GM18517 (cell line): ENCODE measurements at regions not wholly inside any gene's neighbourhood (a gene's known extent, or its start where the extent isn't known, plus 50 kb on each side); places are given as distances from the start of the nearest gene placed in this dataset.
"Not testable (repeated sequence)": the region's sequence is repeated elsewhere in the genome, so short reads cannot be mapped to it uniquely, and the experiment has no call there.

ENCODE experiments used
- ATAC-seq: cut with Tn5 transposase; IDR thresholded peaks from one replicate; pipeline ENCODE4 v1.9.1; 2021; ENCODE audit warnings: mild to moderate bottlenecking, moderate library complexity; ENCODE audit not compliant: unreplicated experiment

- no peak for ATAC-seq
Measured at GRCh38 chr10:33796680-33797079, 462.2 kb upstream of the NRP1 start.

- no peak for ATAC-seq
Measured at GRCh38 chr10:33795529-33795928, 461.1 kb upstream of the NRP1 start.

- no peak for ATAC-seq
Measured at GRCh38 chr10:33794460-33794859, 460.0 kb upstream of the NRP1 start.

GRCh38 chr10:33793793-33794192 lies 459.3 kb upstream of the NRP1 start:
- no peak for ATAC-seq

GRCh38 chr10:33791272-33791660 lies 456.8 kb upstream of the NRP1 start:
- no peak for ATAC-seq

- no peak for ATAC-seq
Measured at GRCh38 chr10:33790521-33791271, 456.2 kb upstream of the NRP1 start.

- no peak for ATAC-seq
Measured at GRCh38 chr10:33783557-33783956, 449.1 kb upstream of the NRP1 start.

- ATAC-seq: no peak
Measured at GRCh38 chr10:33783078-33783477, 448.6 kb upstream of the NRP1 start.

GRCh38 chr10:33781606-33782395 lies 447.3 kb upstream of the NRP1 start:
- ATAC-seq: no peak

GRCh38 chr10:33780961-33781360 lies 446.5 kb upstream of the NRP1 start:
- ATAC-seq: no peak

- no peak for ATAC-seq
Measured at GRCh38 chr10:33777223-33777622, 442.8 kb upstream of the NRP1 start.

- no peak for ATAC-seq
Measured at GRCh38 chr10:33776419-33777070, 442.1 kb upstream of the NRP1 start.

GRCh38 chr10:33774857-33775256 lies 440.4 kb upstream of the NRP1 start:
- no peak for ATAC-seq

- no peak for ATAC-seq
Measured at GRCh38 chr10:33773886-33774480, 439.5 kb upstream of the NRP1 start.

- ATAC-seq: no peak
Measured at GRCh38 chr10:33773253-33773573, 438.7 kb upstream of the NRP1 start.

GRCh38 chr10:33772370-33773252 lies 438.1 kb upstream of the NRP1 start:
- ATAC-seq: no peak

- ATAC-seq: not testable (repeated sequence)
Measured at GRCh38 chr10:33771856-33772255, 437.4 kb upstream of the NRP1 start.

- no peak for ATAC-seq
Measured at GRCh38 chr10:33764694-33765185, 430.3 kb upstream of the NRP1 start.

GRCh38 chr10:33760056-33760943 lies 425.8 kb upstream of the NRP1 start:
- no peak for ATAC-seq
